NOMO-1 (cell line): ENCODE measurements at regions not wholly inside any gene's neighbourhood (a gene's known extent, or its start where the extent isn't known, plus 50 kb on each side); places are given as distances from the start of the nearest gene placed in this dataset.

ENCODE experiments used
- DNase-seq, 2 experiments: peaks; one replicate each; lab custom pipeline; 2025; ENCODE audit not compliant: unreplicated experiment in 2 of 2; lab: John Stamatoyannopoulos, UW

GRCh38 chr2:239905884-239906654 is 119.1 kb downstream of the NDUFA10 start:
- no peak for DNase-seq

GRCh38 chr2:239905306-239905705 is 119.8 kb downstream of the NDUFA10 start:
- no peak for DNase-seq

GRCh38 chr2:239904496-239904895 is 120.6 kb downstream of the NDUFA10 start:
- no peak for DNase-seq

GRCh38 chr2:239903803-239904202 is 121.3 kb downstream of the NDUFA10 start:
- DNase-seq: no peak

- no peak for DNase-seq
Measured at GRCh38 chr2:239903210-239903609, 121.9 kb downstream of the NDUFA10 start.

- no peak for DNase-seq
Measured at GRCh38 chr2:239902749-239903201, 122.4 kb downstream of the NDUFA10 start.

GRCh38 chr2:239898292-239898925 is 126.7 kb downstream of the NDUFA10 start:
- no peak for DNase-seq

- DNase-seq: no peak
Measured at GRCh38 chr2:239897596-239898235, 127.4 kb downstream of the NDUFA10 start.

GRCh38 chr2:239896075-239896474 is 129.1 kb downstream of the NDUFA10 start:
- DNase-seq: no peak

- peak; percentile 53 to 87 for DNase-seq
Measured at GRCh38 chr2:239895669-239896068, 129.5 kb downstream of the NDUFA10 start.

GRCh38 chr2:239895116-239895515 is 130.0 kb downstream of the NDUFA10 start:
- no peak for DNase-seq

- DNase-seq: no peak
Measured at GRCh38 chr2:239894276-239894675, 130.9 kb downstream of the NDUFA10 start.

GRCh38 chr2:239893236-239893515 is 132.0 kb downstream of the NDUFA10 start:
- no peak for DNase-seq

GRCh38 chr2:239892441-239893235 is 132.5 kb downstream of the NDUFA10 start:
- no peak for DNase-seq

- peak in 1 of 2 experiments; percentile 30 for DNase-seq
Measured at GRCh38 chr2:239891698-239892097, 133.4 kb downstream of the NDUFA10 start.

GRCh38 chr2:239890206-239890746 is 134.9 kb downstream of the NDUFA10 start:
- DNase-seq: no peak

GRCh38 chr2:239889641-239890121 is 135.5 kb downstream of the NDUFA10 start:
- no peak for DNase-seq

GRCh38 chr2:239887604-239888003 is 137.5 kb downstream of the NDUFA10 start:
- DNase-seq: peak in 1 of 2 experiments; percentile 10

- DNase-seq: no peak
Measured at GRCh38 chr2:239886781-239887180, 138.4 kb downstream of the NDUFA10 start.

- no peak for DNase-seq
Measured at GRCh38 chr2:239884875-239885274, 140.3 kb downstream of the NDUFA10 start.

GRCh38 chr2:239884051-239884405 is 141.1 kb downstream of the NDUFA10 start:
- DNase-seq: no peak
